OCI-LY7 (cell line): ENCODE measurements at regions not wholly inside any gene's neighbourhood (a gene's known extent, or its start where the extent isn't known, plus 50 kb on each side); places are given as distances from the start of the nearest gene placed in this dataset.

Experiments used
- BruUV-seq: library from RNA; stranded (reverse); fragments of 400-500 nt; replicated peaks from 2 replicates; lab custom pipeline; 2021; lab: Mats Ljungman, UMichigan
- CTCF ChIA-PET: fragments of 300-600 bp; sonication (Branson Sonifier 250); formaldehyde crosslinking; loops from one replicate; lab custom pipeline; 2022; ENCODE audit warnings: antibody characterized with exemption; ENCODE audit not compliant: unreplicated experiment; lab: Charles Lee
- POLR2A ChIA-PET: fragments of 300-600 bp; sonication (Branson Sonifier 250); formaldehyde crosslinking; loops from one replicate; lab custom pipeline; 2022; ENCODE audit warnings: antibody characterized with exemption; lab: Charles Lee
- DNase-seq: peaks from one replicate; pipeline ENCODE4 v3.0.0-alpha.2; 2015; ENCODE audit warnings: low spot score
- H2AFZ ChIP-seq: fragments of 200-600 bp; sonication (generic), shearing (Covaris generic); 2 replicates; pipeline ENCODE4 v1.6.1; 2014; ENCODE audit warnings: mild to moderate bottlenecking, antibody characterized with exemption, low read length, moderate library complexity
- H3K27ac ChIP-seq: fragments of 200-600 bp; sonication (generic); 2 replicates; pipeline ENCODE4 v1.5.1; 2014; ENCODE audit warnings: mixed run types, low read depth, mild to moderate bottlenecking, moderate library complexity, low read length, inconsistent platforms; ENCODE audit not compliant: poor library complexity, severe bottlenecking
- H3K36me3 ChIP-seq: fragments of 200-600 bp; sonication (generic); 2 replicates; pipeline ENCODE4 v1.6.1; 2014; ENCODE audit warnings: mild to moderate bottlenecking, antibody characterized with exemption, low read length, moderate library complexity, mixed read lengths; ENCODE audit not compliant: insufficient read depth
- H3K4me1 ChIP-seq: fragments of 200-600 bp; sonication (generic); 2 replicates; pipeline ENCODE4 v1.5.1; 2014; ENCODE audit warnings: mild to moderate bottlenecking, low read length; ENCODE audit not compliant: insufficient read depth, poor library complexity, severe bottlenecking
- H3K4me2 ChIP-seq: fragments of 200-600 bp; sonication (generic); 2 replicates; pipeline ENCODE4 v1.6.1; 2014; ENCODE audit warnings: mild to moderate bottlenecking, low read length
- H3K4me3 ChIP-seq: fragments of 200-600 bp; sonication (generic); 2 replicates; pipeline ENCODE4 v1.5.1; 2014; ENCODE audit warnings: mild to moderate bottlenecking, low read depth, low read length; ENCODE audit not compliant: poor library complexity, severe bottlenecking
- H3K79me2 ChIP-seq: fragments of 200-600 bp; sonication (generic); 2 replicates; pipeline ENCODE4 v1.6.1; 2016; ENCODE audit warnings: low read depth, mild to moderate bottlenecking, low read length, moderate library complexity, mixed read lengths; ENCODE audit not compliant: insufficient read depth
- H3K9me2 ChIP-seq: fragments of 200-600 bp; sonication (generic); 2 replicates; pipeline ENCODE4 v1.6.1; 2016; ENCODE audit warnings: mild to moderate bottlenecking, low read length, mixed read lengths; ENCODE audit not compliant: insufficient read depth
- H3K9me3 ChIP-seq: fragments of 200-600 bp; sonication (generic); 2 replicates; pipeline ENCODE4 v1.6.1; 2014; ENCODE audit warnings: mild to moderate bottlenecking, mixed run types, low read length, mixed read lengths
- H4K20me1 ChIP-seq: fragments of 200-600 bp; sonication (generic); 2 replicates; pipeline ENCODE4 v1.6.1; 2014; ENCODE audit warnings: mild to moderate bottlenecking, antibody characterized with exemption, low read length, moderate library complexity, mixed read lengths; ENCODE audit not compliant: insufficient read depth
- CTCF ChIP-seq: fragments of 200-600 bp; sonication (generic); conservative IDR thresholded peaks from 2 replicates; pipeline ENCODE4 v1.5.1; 2014; ENCODE audit warnings: mild to moderate bottlenecking, antibody characterized with exemption, low read length, moderate library complexity, mixed read lengths
- EZH2phosphoT487 ChIP-seq: fragments of 200-600 bp; sonication (generic); IDR thresholded peaks from 2 replicates; pipeline ENCODE4 v1.6.1; 2018; ENCODE audit warnings: low read depth, borderline replicate concordance, mild to moderate bottlenecking, mixed run types, antibody characterized with exemption, low read length, moderate library complexity, mixed read lengths
- intact Hi-C: fragments of 100-400 bp; cut with micrococcal nuclease; formaldehyde crosslinking; loops from one replicate; pipeline ENCODE4 v1.10.0; 2022; ENCODE audit not compliant: unreplicated experiment

- H3K9me2 ChIP-seq, result no peaks in the 10 kb centered on the region; the same call in 1 of the 2 replicates
- POLR2A ChIA-PET, result interaction anchor here (1.5 kb wide), 1 partner anchor 10 kb away, joined by 3 read pairs; no protein-coding TSS in a partner anchor
- no peak overlapping the region for H3K27ac ChIP-seq
- H3K4me3 ChIP-seq, result no peak overlapping the region
- H3K79me2 ChIP-seq, result no peaks in the 10 kb centered on the region
- H3K9me3 ChIP-seq, result no peaks in the 10 kb centered on the region
- H3K36me3 ChIP-seq, result no peaks in the 10 kb centered on the region
- BruUV-seq, result no TSS peak
- H2AFZ ChIP-seq, result no peak overlapping the region
- no peak overlapping the region for H3K4me2 ChIP-seq
- no peak for DNase-seq
- CTCF ChIA-PET, result no interaction called here
- intact Hi-C loops, result no loop called here
- H4K20me1 ChIP-seq, result no peaks in the 10 kb centered on the region
- TF ChIP-seq CTCF (no peak), EZH2phosphoT487 (no peak)
- H3K4me1 ChIP-seq, result no peaks in the 10 kb centered on the region
Measured at GRCh38 chr6:19370831-19371230, 466.3 kb upstream of the ID4 start.

- no peak overlapping the region for H3K4me3 ChIP-seq
- H3K4me2 ChIP-seq, result no peak overlapping the region
- no peak overlapping the region for H3K27ac ChIP-seq
- no peak overlapping the region for H2AFZ ChIP-seq
- no peaks in the 10 kb centered on the region for H3K36me3 ChIP-seq
- no TSS peak for BruUV-seq
- POLR2A ChIA-PET, result no interaction called here
- TF ChIP-seq CTCF, result no peak
- no peak for TF ChIP-seq EZH2phosphoT487
- intact Hi-C loops, result no loop called here
- DNase-seq, result no peak
- CTCF ChIA-PET, result no interaction called here
- no peaks in the 10 kb centered on the region for H4K20me1 ChIP-seq
- no peaks in the 10 kb centered on the region for H3K79me2 ChIP-seq
- H3K9me2 ChIP-seq, result no peaks in the 10 kb centered on the region
- H3K9me3 ChIP-seq, result no peaks in the 10 kb centered on the region
- no peaks in the 10 kb centered on the region for H3K4me1 ChIP-seq
Measured at GRCh38 chr6:19375613-19376012, 461.6 kb upstream of the ID4 start.

- no peaks in the 10 kb centered on the region for H3K4me1 ChIP-seq
- no peaks in the 10 kb centered on the region for H3K9me2 ChIP-seq
- no peaks in the 10 kb centered on the region for H3K79me2 ChIP-seq
- no peaks in the 10 kb centered on the region for H3K9me3 ChIP-seq
- no peak overlapping the region for H2AFZ ChIP-seq
- intact Hi-C loops, result no loop called here
- TF ChIP-seq EZH2phosphoT487 (no peak), CTCF (no peak)
- H3K4me3 ChIP-seq, result no peak overlapping the region
- POLR2A ChIA-PET, result no interaction called here
- H3K36me3 ChIP-seq, result no peaks in the 10 kb centered on the region
- no peak overlapping the region for H3K27ac ChIP-seq
- no peak overlapping the region for H3K4me2 ChIP-seq
- BruUV-seq, result no TSS peak
- no peaks in the 10 kb centered on the region for H4K20me1 ChIP-seq
- CTCF ChIA-PET, result no interaction called here
- no peak for DNase-seq
Measured at GRCh38 chr6:19377722-19378121, 459.4 kb upstream of the ID4 start.
